ENCODE measurements at regions not wholly inside any gene's neighbourhood (a gene's known extent, or its start where the extent isn't known, plus 50 kb on each side); places are given as distances from the start of the nearest gene placed in this dataset.

DNA sequence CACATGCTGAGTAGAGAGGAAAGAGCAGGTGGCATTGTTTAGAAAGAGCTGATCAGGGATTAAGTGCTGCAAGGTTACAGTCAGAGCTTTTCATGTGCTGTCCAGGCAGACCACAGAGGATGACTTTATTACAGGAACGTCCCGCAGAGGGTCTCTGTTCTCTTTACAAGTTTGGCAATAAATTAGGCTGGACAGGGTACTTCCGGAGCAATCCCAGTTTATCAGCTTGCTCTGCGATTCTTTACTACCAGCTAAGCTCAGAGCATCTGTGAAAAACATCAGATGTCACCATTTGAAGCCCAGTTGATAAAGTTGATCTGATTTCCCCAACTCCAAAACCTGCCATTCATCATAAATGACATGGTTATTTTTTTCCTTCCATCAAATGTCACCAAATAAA, 633.1 kb downstream of the NLGN4X start:
- Mint-ChIP-seq H3K27me3 (ENCODE audit: unreplicated experiment) (no peaks in the 10 kb centered on the region), H3K9me3 (ENCODE audit: unreplicated experiment) (peaks cover 43% of the 10 kb centered on the region)

DNA sequence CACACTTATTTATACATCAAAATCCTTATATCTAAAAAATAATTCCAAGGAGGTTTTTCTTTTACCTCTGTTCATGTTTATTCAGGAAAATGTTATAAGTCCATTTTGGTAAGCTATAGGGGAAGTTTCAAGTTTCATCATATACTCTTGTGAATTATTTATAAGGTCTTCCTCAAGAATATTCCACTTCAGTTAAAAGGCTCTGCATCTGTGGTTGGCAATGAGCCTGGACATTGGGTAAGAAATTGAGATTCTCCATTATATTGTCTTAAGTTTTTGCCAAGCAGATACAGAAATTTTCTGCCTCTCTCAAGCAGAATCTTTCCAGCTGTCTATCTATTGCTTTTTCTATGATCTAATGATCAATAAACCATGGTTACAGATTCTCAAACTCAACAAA, 641.9 kb downstream of the NLGN4X start:
- H3K4me1 Mint-ChIP-seq (ENCODE audit: unreplicated experiment), result no peaks in the 10 kb centered on the region
- TF ChIP-seq, protein P1, sequence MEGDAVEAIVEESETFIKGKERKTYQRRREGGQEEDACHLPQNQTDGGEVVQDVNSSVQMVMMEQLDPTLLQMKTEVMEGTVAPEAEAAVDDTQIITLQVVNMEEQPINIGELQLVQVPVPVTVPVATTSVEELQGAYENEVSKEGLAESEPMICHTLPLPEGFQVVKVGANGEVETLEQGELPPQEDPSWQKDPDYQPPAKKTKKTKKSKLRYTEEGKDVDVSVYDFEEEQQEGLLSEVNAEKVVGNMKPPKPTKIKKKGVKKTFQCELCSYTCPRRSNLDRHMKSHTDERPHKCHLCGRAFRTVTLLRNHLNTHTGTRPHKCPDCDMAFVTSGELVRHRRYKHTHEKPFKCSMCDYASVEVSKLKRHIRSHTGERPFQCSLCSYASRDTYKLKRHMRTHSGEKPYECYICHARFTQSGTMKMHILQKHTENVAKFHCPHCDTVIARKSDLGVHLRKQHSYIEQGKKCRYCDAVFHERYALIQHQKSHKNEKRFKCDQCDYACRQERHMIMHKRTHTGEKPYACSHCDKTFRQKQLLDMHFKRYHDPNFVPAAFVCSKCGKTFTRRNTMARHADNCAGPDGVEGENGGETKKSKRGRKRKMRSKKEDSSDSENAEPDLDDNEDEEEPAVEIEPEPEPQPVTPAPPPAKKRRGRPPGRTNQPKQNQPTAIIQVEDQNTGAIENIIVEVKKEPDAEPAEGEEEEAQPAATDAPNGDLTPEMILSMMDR (IDR thresholded peaks at IDR 0.05), result no peak
- no peaks in the 10 kb centered on the region for H3K36me3 Mint-ChIP-seq (ENCODE audit: unreplicated experiment)
- no peak overlapping the region for H3K27ac Mint-ChIP-seq (ENCODE audit: unreplicated experiment)
- no peaks in the 10 kb centered on the region for H3K27me3 Mint-ChIP-seq (ENCODE audit: unreplicated experiment)
- H3K9me3 Mint-ChIP-seq (ENCODE audit: unreplicated experiment), result peaks cover 33% of the 10 kb centered on the region
- DNase-seq (ENCODE audit: extremely low spot score, unreplicated experiment), result no peak
- H3K4me3 Mint-ChIP-seq (ENCODE audit: unreplicated experiment), result no peak overlapping the region

More for the DNA sequence above, 633.1 kb downstream of the NLGN4X start:
- no peak for DNase-seq (ENCODE audit: extremely low spot score, unreplicated experiment)
- TF ChIP-seq, protein P1 (IDR thresholded peaks at IDR 0.05), result no peak
- no peaks in the 10 kb centered on the region for H3K4me1 Mint-ChIP-seq (ENCODE audit: unreplicated experiment)
- no peak overlapping the region for H3K27ac Mint-ChIP-seq (ENCODE audit: unreplicated experiment)
- no peaks in the 10 kb centered on the region for H3K36me3 Mint-ChIP-seq (ENCODE audit: unreplicated experiment)
- H3K4me3 Mint-ChIP-seq (ENCODE audit: unreplicated experiment), result no peak overlapping the region

DNA sequence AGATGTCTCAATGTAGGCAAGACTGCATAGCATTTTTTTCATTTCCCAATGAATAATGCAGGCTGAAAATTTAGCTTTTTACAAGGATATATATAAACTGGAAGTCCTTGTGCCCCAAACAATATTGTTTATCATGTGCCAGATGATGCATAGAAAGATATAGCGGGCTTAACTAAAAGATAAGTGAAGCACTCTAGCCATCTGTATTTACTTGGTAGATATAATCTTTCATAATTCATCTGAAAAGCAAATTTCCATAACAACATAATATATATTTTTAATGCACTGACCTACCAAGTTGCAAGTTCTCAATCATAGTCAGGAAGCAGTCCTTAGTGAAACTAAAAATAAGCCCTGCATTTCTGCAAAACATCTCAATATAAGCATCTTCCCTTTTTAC, 653.3 kb downstream of the NLGN4X start:
- no peaks in the 10 kb centered on the region for H3K27me3 Mint-ChIP-seq (ENCODE audit: unreplicated experiment)
- no peaks in the 10 kb centered on the region for H3K4me1 Mint-ChIP-seq (ENCODE audit: unreplicated experiment)

DNA sequence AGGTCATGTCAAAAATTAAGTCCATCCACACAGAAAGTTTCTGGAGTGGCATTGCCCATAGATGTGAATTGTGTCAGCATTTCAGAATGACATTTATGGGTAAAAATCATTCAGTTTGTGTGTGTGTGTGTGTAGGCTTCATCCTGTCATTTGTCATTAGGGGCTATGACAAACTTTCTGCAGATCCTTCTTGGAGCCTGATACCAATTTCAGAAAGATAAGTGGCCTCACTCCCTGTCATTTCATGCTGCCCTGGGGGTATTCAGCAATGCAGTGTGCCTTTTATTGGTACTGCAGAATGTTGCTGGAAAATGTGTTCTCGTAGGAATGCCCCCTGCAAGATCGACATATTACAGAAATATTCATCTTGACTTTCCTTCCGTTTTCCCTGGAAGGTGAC, 659.7 kb downstream of the NLGN4X start:
- H3K27ac Mint-ChIP-seq (ENCODE audit: unreplicated experiment), result no peak overlapping the region
- no peaks in the 10 kb centered on the region for H3K4me1 Mint-ChIP-seq (ENCODE audit: unreplicated experiment)
- no peak overlapping the region for H3K4me3 Mint-ChIP-seq (ENCODE audit: unreplicated experiment)
- H3K27me3 Mint-ChIP-seq (ENCODE audit: unreplicated experiment), result no peaks in the 10 kb centered on the region
- no peaks in the 10 kb centered on the region for H3K36me3 Mint-ChIP-seq (ENCODE audit: unreplicated experiment)
- TF ChIP-seq, protein P1 (IDR thresholded peaks at IDR 0.05), result no peak
- H3K9me3 Mint-ChIP-seq (ENCODE audit: unreplicated experiment), result peaks cover 25% of the 10 kb centered on the region
- DNase-seq (ENCODE audit: extremely low spot score, unreplicated experiment), result no peak

More for the DNA sequence above, 653.3 kb downstream of the NLGN4X start:
- TF ChIP-seq, protein P1 (IDR thresholded peaks at IDR 0.05), result no peak
- Mint-ChIP-seq H3K9me3 (ENCODE audit: unreplicated experiment) (peaks cover 53% of the 10 kb centered on the region), H3K27ac (ENCODE audit: unreplicated experiment) (no peak overlapping the region), H3K4me3 (ENCODE audit: unreplicated experiment) (no peak overlapping the region), H3K36me3 (ENCODE audit: unreplicated experiment) (no peaks in the 10 kb centered on the region)
- no peak for DNase-seq (ENCODE audit: extremely low spot score, unreplicated experiment)

DNA sequence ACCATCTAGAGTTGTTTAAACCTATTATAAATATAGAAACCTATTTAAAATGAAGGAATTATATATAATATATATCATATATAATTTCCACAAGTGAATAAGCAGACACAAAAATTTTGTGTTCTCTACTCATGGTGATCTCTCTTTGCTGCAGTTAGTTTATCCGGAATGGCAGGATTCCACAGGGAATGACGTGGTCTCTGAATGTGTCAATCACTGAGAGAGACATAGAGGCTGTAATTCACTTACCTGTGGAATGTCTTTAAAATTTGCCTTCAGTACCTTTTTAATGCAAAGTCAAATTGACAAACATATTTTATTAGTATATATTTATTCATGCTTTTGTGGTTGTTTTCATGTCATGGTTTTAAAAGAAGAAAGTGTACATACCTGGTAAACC, 669.3 kb downstream of the NLGN4X start:
- no peak for DNase-seq (ENCODE audit: extremely low spot score, unreplicated experiment)
- H3K36me3 Mint-ChIP-seq (ENCODE audit: unreplicated experiment), result no peaks in the 10 kb centered on the region
- H3K27ac Mint-ChIP-seq (ENCODE audit: unreplicated experiment), result no peak overlapping the region
- H3K4me1 Mint-ChIP-seq (ENCODE audit: unreplicated experiment), result no peaks in the 10 kb centered on the region
- TF ChIP-seq, protein P1 (IDR thresholded peaks at IDR 0.05), result no peak
- no peak overlapping the region for H3K4me3 Mint-ChIP-seq (ENCODE audit: unreplicated experiment)
- no peaks in the 10 kb centered on the region for H3K27me3 Mint-ChIP-seq (ENCODE audit: unreplicated experiment)
- H3K9me3 Mint-ChIP-seq (ENCODE audit: unreplicated experiment), result peaks cover 45% of the 10 kb centered on the region
